ENCODE measurements at regions not wholly inside any gene's neighbourhood (a gene's known extent, or its start where the extent isn't known, plus 50 kb on each side); places are given as distances from the start of the nearest gene placed in this dataset.

DNA sequence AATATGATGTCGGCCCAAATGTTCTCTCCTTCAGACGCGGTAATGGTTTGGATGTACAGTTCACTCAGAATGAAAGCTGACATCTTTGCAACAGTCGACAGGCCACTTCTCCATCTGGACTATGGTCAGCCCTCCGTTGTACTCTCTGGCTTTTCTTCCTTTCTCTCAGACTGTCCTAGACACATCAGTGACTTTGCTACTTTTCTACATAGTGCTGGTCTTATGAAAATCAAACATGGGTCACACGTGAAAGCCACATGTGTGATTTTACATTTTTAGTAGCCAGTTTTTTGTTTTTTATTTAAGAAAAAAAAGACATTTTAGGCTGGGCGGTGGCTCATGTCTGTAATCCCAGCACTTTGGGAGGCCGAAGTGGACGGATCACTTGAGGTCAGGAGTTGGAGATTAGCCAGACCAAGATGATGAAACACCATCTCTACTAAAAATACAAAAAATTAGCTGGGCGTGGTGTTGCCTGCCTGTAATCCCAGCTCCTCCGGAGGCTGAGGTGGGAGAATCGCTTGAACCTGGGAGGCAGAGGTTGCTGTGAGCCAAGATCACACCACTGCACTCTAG lies 644.1 kb downstream of the KCNJ2 start:
- H3K27ac ChIP-seq, result no peak overlapping the region
- H3K36me3 ChIP-seq, result no peaks in the 10 kb centered on the region
- no peak for DNase-seq
- TF ChIP-seq, protein P1, sequence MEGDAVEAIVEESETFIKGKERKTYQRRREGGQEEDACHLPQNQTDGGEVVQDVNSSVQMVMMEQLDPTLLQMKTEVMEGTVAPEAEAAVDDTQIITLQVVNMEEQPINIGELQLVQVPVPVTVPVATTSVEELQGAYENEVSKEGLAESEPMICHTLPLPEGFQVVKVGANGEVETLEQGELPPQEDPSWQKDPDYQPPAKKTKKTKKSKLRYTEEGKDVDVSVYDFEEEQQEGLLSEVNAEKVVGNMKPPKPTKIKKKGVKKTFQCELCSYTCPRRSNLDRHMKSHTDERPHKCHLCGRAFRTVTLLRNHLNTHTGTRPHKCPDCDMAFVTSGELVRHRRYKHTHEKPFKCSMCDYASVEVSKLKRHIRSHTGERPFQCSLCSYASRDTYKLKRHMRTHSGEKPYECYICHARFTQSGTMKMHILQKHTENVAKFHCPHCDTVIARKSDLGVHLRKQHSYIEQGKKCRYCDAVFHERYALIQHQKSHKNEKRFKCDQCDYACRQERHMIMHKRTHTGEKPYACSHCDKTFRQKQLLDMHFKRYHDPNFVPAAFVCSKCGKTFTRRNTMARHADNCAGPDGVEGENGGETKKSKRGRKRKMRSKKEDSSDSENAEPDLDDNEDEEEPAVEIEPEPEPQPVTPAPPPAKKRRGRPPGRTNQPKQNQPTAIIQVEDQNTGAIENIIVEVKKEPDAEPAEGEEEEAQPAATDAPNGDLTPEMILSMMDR (IDR thresholded peaks at IDR 0.05), result no peak
- peaks cover 0 to 7% (median 0%) of the 10 kb centered on the region in 11 donors for H3K9me3 ChIP-seq
- H3K27me3 ChIP-seq, result peaks cover 0 to 7% (median 0%) of the 10 kb centered on the region in 7 donors
- H3K4me3 ChIP-seq, result no peak overlapping the region
- WGBS, 2 donors, result 79 to 81% methylated on average over 12 of the region's 12 CpGs
- no peak for ATAC-seq
- intact Hi-C loops (cut with DNase I), result no loop called here
- H3K4me1 ChIP-seq, result no peaks in the 10 kb centered on the region

DNA sequence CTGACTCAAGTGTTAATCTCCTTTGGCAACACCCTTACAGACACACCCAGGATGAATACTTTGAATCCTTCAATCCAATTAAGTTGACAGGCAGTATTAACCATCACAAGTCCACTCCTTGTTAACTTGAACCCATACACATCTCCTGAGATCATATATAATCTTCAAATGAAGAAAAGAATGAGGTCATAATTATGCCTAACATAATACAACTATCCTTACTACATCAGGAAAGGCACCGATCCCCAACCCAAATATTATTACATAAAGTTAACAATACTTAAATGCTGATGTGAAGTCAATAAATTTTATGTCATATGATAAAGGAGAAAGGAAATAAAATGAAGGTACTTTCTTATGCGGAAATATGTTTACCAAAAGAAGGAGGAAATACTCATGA lies 649.9 kb downstream of the KCNJ2 start:
- Histone ChIP-seq H3K27ac (no peak overlapping the region), H3K27me3 (peaks cover 0 to 4% (median 0%) of the 10 kb centered on the region in 7 donors), H3K9me3 (peaks cover 0 to 12% (median 0%) of the 10 kb centered on the region in 11 donors), H3K4me3 (no peak overlapping the region), H3K36me3 (no peaks in the 10 kb centered on the region), H3K4me1 (no peaks in the 10 kb centered on the region)
- 94 to 98% methylated on average over 2 of the region's 2 CpGs for WGBS, 2 donors
- intact Hi-C loops (cut with DNase I), result no loop called here
- DNase-seq (no peak), ATAC-seq (no peak)
- TF ChIP-seq, protein P1 (IDR thresholded peaks at IDR 0.05), result no peak

DNA sequence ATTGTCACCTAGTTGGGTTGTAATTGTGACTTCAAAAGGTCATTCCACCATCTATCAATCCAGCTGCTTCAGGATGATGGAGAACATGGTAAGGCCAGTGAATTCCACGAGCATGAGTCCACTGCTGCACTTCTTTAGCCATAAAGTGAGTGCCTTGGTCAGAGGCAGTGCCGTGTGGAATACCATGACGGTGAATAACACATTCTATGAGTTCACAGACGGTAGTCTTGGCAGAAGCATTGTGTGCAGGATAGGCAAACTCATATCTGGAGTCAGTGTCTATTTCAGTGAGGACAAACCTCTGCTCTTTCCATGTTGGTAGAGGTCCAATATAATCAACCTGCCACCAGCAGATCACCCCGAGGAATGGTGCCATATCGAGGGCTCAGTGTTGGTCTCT lies 650.9 kb downstream of the KCNJ2 start:
- intact Hi-C loops (cut with DNase I), result no loop called here
- ATAC-seq, result no peak
- no peak for DNase-seq
- 86 to 88% methylated on average over 6 of the region's 6 CpGs for WGBS, 2 donors
- Histone ChIP-seq H3K4me1 (no peaks in the 10 kb centered on the region), H3K36me3 (no peaks in the 10 kb centered on the region), H3K27ac (no peak overlapping the region), H3K27me3 (no peaks in the 10 kb centered on the region), H3K4me3 (no peak overlapping the region), H3K9me3 (peaks cover 0 to 12% (median 0%) of the 10 kb centered on the region in 11 donors)
- TF ChIP-seq, protein P1 (IDR thresholded peaks at IDR 0.05), result no peak

DNA sequence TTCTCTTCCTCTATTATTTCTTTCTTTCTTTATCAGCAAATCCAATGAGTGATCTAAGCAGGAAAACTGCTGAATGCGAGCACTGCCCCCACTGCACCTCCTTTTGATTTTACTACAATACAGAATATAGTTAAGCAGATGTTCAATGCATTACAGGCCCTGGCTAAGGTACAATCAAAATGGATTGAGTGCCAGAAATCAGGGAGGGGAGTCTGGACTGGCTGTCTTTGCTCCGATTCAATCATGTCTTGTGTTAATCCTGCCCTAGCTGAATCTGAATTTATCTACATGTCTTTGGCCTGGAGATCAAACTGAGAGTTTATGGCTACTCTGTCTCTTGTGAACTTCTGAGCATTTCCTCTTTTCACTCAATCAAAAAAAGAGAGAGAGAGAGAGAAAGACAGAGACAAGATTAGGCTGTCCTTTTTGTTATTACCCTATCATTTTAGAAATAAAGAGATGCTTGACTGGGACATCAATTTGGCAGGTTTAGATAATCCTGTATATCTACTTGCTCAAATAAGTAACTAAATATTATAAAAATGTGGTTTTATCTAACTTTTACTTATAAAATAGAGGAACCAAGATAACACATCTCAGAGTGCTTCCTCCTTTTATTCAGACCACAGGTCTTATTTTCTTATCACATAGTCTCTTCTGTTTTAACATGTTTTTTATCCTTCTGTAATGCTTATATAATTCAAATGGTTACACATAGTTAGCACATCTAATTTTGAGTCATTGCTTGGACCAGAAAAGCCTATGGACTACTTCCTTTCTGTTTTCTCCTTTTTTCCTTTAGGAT lies 656.2 kb downstream of the KCNJ2 start:
- Histone ChIP-seq H3K9me3 (peaks cover 0 to 11% (median 0%) of the 10 kb centered on the region in 11 donors), H3K4me3 (no peak overlapping the region), H3K4me1 (no peaks in the 10 kb centered on the region), H3K27me3 (no peaks in the 10 kb centered on the region), H3K36me3 (no peaks in the 10 kb centered on the region), H3K27ac (peak overlapping the region in 1 of 10 donors; percentile 30)
- TF ChIP-seq, protein P1 (IDR thresholded peaks at IDR 0.05), result no peak
- no peak for DNase-seq
- peak in 1 of 8 donors; percentile 22 for ATAC-seq
- intact Hi-C loops (cut with DNase I), result no loop called here
- WGBS, 2 donors, result 34 to 38% methylated on average over 2 of the region's 2 CpGs
